NCI-H526 treated with DMSO at 0.1 percent for 48 hours (cell line): ENCODE measurements at regions not wholly inside any gene's neighbourhood (a gene's known extent, or its start where the extent isn't known, plus 50 kb on each side); places are given as distances from the start of the nearest gene placed in this dataset.

ENCODE experiments used
- DNase-seq: peaks from one replicate; lab custom pipeline; 2025; lab: John Stamatoyannopoulos, UW

- no peak for DNase-seq
Observed at GRCh38 chr10:112047674-112048073, 135.9 kb downstream of the GPAM start.

DNA sequence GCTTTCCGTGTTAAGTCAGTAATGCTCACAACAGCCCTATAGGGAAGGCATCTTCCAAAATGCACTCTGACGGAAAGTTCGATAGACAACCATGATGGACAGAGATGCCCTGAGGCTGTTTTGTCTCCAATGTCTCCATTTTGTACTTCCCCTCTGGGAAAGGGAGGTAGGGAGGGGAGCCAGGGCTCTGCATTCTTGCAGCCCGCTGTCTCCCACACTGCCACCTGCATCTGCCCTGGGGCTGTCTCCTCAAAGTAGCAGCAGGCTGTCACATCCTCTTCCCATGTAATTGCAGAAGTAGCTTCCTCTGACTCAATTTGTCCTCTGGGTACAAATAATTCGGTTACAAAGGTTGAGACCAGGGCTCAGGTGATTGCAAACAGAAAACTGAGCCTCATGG lies 131.4 kb downstream of the GPAM start:
- DNase-seq = no peak

DNA sequence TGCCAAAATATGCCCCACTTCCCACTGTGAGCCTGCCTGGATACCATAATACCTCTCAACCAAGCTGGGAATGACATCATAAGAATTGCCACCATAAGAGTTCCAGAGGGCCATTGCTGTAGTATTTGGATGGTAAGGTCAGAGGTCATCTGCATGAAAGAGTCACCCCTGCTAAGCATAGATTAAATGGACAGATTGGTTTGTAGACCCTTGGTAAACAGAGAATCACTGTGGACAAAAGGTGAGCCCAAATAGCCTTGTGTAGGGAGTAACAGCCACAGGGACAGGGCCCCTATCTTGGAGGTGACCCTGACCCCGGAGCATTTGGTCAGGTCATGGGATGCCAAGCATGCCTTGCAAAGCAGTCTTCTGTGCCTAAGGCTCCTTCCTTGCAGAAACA lies 129.7 kb downstream of the GPAM start:
- DNase-seq = no peak

DNA sequence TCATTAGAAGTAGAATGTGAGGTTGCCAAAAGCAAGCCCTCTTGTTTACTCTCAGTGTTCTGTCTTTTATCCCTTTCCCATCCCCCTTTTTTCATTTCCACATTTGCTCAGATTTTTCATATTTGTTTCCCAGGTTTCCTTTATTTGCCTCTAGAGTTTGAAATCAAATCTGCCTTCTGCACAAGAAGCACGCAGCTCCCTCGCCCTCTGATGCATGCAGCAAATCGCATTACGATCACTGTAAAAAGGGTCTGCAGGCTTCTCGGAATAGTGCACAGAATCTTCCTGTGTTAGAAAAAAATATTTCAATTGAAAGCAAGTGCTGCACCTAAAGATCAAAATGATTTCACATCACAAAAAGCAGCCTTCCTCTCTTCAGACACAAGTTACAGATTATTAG lies 129.0 kb downstream of the GPAM start:
- DNase-seq = no peak

GRCh38 chr10:112057072-112057471 lies 126.5 kb downstream of the GPAM start:
- DNase-seq = no peak

DNA sequence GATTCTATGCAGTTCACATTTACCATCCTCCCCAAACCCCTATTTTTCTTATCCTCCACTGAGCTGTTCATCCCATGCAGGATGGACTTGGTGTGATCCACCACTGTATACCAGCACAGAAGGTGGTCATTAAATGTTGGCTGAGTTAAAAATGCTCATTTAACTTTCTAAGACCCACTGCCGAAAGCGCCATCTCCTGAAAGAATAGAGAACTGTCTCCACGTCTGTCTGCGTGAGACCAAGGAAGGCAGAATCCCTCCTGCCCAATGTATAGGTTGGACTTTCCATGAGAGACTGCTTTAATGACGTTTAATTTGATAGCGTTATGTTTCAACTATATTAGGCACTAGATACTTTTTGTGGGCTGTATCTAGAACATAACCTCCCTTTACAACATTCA lies 124.3 kb downstream of the GPAM start:
- DNase-seq = no peak

DNA sequence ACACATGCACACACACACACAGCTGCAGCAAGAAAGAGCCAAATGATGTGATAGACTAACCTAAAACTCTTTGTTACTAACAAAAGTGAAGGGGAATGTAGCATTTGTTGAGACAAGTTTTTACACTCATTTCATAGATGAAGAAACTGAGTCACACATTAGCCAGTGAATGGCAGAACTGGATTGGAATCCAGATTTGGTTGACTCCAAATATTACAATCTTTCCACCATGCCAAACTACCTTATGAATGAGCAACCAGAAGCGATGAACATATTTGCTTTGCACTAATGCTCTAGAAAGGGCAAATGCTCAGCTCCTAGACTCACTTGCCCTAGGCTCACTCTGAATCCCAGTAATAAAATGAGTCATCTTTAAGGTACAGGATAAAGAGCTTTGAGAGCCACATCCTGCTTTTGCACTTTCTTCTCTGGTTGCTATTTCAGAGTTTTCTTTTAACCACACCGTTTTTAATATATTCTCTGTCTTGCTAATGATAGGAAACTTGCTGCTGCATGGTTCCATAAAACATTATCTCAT lies 111.9 kb downstream of the GPAM start:
- no peak for DNase-seq

- DNase-seq = no peak
Observed at GRCh38 chr10:112078003-112078402, 105.6 kb downstream of the GPAM start.

DNA sequence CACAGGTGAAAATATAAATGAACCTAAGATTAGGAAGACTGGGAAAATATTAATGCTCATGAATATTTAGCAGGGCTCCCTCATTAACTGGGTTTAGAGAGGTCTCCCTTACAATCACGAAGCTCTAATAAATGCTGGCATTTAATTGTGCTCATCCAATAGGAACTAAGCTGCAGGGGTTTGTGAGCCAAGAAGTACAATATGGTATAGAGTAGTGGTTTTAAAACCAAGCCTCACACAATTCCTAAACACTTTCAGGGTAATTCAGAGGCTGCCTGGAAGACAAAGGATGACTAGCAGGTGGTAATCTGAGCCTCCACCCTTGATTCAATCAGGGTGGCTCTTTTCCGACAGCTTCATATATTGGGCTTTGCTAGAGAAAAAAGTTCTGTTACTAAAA lies 103.3 kb downstream of the GPAM start:
- DNase-seq = no peak

DNA sequence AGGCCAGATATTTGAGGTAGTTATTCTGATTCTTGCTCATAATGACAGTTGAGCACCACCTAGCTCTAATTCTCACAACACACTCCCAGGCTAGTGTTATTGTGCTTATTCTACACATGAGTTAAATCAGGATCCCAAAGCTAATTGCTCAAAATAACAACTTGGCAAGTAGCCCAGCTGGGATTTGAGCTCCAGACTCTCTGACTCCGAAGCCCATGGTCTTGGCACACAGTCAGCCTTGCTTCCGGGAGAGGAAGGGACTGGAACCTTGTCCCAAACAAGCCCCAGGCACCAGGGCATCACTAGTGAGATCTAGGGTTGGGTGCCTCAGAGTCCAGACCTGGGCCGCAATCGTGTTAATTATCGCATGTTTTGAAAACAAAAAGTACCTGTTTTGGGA lies 101.4 kb downstream of the GPAM start:
- DNase-seq = no peak

GRCh38 chr10:112083472-112083871 lies 100.1 kb downstream of the GPAM start:
- no peak for DNase-seq

- DNase-seq = no peak
Observed at GRCh38 chr10:112087953-112088456, 95.6 kb downstream of the GPAM start.

DNA sequence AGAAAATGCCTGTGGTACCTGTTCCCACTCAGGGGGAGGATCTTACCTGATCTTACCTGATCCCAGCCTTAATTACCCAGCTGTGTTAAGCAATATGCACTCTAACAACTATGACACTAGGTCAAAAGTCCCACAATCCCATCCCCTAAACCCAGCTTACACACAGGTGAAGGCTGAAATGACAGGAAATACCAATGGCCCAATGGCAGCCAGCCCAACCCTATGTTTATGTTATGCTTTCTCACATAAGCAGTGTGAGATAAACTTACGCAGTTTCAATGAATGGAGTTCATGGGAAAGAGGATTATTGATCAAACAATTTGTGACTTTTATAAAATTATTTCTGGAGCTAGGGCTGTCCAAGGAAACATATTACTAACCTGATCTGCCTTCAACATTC lies 91.9 kb downstream of the GPAM start:
- DNase-seq = no peak

DNA sequence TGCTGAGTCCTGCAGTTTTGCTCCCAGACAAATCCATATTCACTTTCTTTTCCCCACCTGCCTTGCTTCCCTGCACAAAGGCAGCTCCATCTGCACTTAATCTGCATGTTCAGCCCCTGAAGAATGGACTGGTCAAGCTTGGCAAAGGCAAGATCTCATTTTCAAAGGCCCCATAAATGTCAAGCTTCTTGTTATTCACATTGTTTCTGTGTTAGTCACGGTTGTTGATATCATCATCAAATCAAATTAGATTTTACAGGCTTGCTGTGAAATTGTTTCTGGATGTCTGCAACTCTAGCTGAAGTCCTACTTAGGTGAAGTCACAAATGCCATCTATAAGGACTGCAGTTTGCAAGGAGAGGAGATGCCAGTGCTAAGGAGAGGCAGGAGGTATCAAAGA lies 91.0 kb downstream of the GPAM start:
- no peak for DNase-seq

DNA sequence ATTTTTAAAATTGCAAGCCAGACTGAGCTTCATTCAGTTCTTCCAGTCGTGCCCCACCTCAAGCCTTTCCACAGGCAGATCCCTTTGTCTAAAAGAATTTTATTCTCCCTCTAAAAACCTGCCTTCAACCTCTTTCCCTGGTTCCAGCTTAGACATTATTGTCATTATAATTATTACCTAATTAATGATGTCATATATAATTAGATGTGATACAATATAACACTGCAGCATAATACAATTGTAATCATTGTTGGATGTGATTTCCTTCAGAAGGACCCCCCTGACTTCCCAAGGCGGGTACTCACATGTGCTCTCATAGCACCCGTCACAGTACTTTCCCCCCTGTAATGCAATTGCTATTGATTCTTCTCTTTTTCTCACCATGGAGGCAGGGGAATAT lies 88.6 kb downstream of the GPAM start:
- DNase-seq = no peak

DNA sequence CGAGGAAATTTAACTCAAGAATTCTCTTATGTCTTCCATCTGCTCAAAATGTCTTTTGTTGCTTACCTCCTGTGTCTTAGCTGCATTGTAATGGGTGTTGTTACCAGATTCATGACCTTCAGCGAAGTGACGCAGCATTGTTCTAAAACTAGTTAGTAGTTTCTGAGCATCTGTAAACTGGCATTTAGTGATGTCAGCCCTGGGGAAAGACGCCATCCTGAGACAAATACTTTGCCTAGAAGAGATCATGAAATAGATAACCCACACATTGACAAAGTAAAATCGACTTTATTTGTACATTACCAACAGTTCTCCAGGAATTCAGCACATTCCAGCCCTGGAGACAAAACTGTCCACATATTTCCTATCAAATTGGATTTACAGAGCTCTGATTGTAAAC lies 87.8 kb downstream of the GPAM start:
- DNase-seq = no peak

- DNase-seq = no peak
Observed at GRCh38 chr10:112098682-112099081, 84.9 kb downstream of the GPAM start.
